ENCODE measurements at regions not wholly inside any gene's neighbourhood (a gene's known extent, or its start where the extent isn't known, plus 50 kb on each side); places are given as distances from the start of the nearest gene placed in this dataset.
"Not testable (repeated sequence)": the region's sequence is repeated elsewhere in the genome, so short reads cannot be mapped to it uniquely, and the experiment has no call there.

- DNase-seq (ENCODE audit: low read depth), result no peak
These were observed 405.3 kb upstream of the RGMB start for GRCh38 chr5:98368141-98368540.

GRCh38 chr5:98372351-98372750 lies 401.1 kb upstream of the RGMB start:
- DNase-seq (ENCODE audit: low read depth), result no peak

GRCh38 chr5:98391921-98392625 lies 381.4 kb upstream of the RGMB start:
- DNase-seq (ENCODE audit: low read depth), result no peak

- not testable (repeated sequence) for DNase-seq (ENCODE audit: low read depth)
These were observed 380.3 kb upstream of the RGMB start for GRCh38 chr5:98393205-98393604.

GRCh38 chr5:98397081-98397480 lies 376.4 kb upstream of the RGMB start:
- no peak for DNase-seq (ENCODE audit: low read depth)

GRCh38 chr5:98398465-98398864 lies 375.0 kb upstream of the RGMB start:
- no peak for DNase-seq (ENCODE audit: low read depth)

- DNase-seq (ENCODE audit: low read depth), result no peak
These were observed 371.8 kb upstream of the RGMB start for GRCh38 chr5:98401656-98402055.

- DNase-seq (ENCODE audit: low read depth), result no peak
These were observed 371.3 kb upstream of the RGMB start for GRCh38 chr5:98402130-98402529.

- no peak for DNase-seq (ENCODE audit: low read depth)
These were observed 370.3 kb upstream of the RGMB start for GRCh38 chr5:98403131-98403530.

GRCh38 chr5:98414938-98415337 lies 358.5 kb upstream of the RGMB start:
- DNase-seq (ENCODE audit: low read depth), result no peak

- DNase-seq (ENCODE audit: low read depth), result no peak
These were observed 357.8 kb upstream of the RGMB start for GRCh38 chr5:98415663-98416062.

GRCh38 chr5:98416541-98416940 lies 356.9 kb upstream of the RGMB start:
- no peak for DNase-seq (ENCODE audit: low read depth)

- no peak for DNase-seq (ENCODE audit: low read depth)
These were observed 353.6 kb upstream of the RGMB start for GRCh38 chr5:98419825-98420224.

- no peak for DNase-seq (ENCODE audit: low read depth)
These were observed 348.6 kb upstream of the RGMB start for GRCh38 chr5:98424681-98425450.

GRCh38 chr5:98425640-98426039 lies 347.8 kb upstream of the RGMB start:
- no peak for DNase-seq (ENCODE audit: low read depth)

- no peak for DNase-seq (ENCODE audit: low read depth)
These were observed 344.7 kb upstream of the RGMB start for GRCh38 chr5:98428806-98429205.

- DNase-seq (ENCODE audit: low read depth), result no peak
These were observed 341.1 kb upstream of the RGMB start for GRCh38 chr5:98432378-98432777.

GRCh38 chr5:98433022-98433421 lies 340.4 kb upstream of the RGMB start:
- no peak for DNase-seq (ENCODE audit: low read depth)

- no peak for DNase-seq (ENCODE audit: low read depth)
These were observed 339.8 kb upstream of the RGMB start for GRCh38 chr5:98433673-98434072.

- no peak for DNase-seq (ENCODE audit: low read depth)
These were observed 336.8 kb upstream of the RGMB start for GRCh38 chr5:98436667-98437066.

GRCh38 chr5:98442448-98442847 lies 331.0 kb upstream of the RGMB start:
- DNase-seq (ENCODE audit: low read depth), result no peak

GRCh38 chr5:98443881-98444280 lies 329.6 kb upstream of the RGMB start:
- no peak for DNase-seq (ENCODE audit: low read depth)

- DNase-seq (ENCODE audit: low read depth), result no peak
These were observed 320.2 kb upstream of the RGMB start for GRCh38 chr5:98453296-98453695.

GRCh38 chr5:98454407-98454806 lies 319.1 kb upstream of the RGMB start:
- DNase-seq (ENCODE audit: low read depth), result no peak

Measured in CMK (cell line).